ENCODE measurements at regions not wholly inside any gene's neighbourhood (a gene's known extent, or its start where the extent isn't known, plus 50 kb on each side); places are given as distances from the start of the nearest gene placed in this dataset.

GRCh38 chr12:28027328-28027727 lies 54.8 kb upstream of the PTHLH start:
- H3K4me3 ChIP-seq: no peak overlapping the region
- no peak for DNase-seq
- no peaks in the 10 kb centered on the region for H3K27me3 ChIP-seq
- TF ChIP-seq, protein P1, sequence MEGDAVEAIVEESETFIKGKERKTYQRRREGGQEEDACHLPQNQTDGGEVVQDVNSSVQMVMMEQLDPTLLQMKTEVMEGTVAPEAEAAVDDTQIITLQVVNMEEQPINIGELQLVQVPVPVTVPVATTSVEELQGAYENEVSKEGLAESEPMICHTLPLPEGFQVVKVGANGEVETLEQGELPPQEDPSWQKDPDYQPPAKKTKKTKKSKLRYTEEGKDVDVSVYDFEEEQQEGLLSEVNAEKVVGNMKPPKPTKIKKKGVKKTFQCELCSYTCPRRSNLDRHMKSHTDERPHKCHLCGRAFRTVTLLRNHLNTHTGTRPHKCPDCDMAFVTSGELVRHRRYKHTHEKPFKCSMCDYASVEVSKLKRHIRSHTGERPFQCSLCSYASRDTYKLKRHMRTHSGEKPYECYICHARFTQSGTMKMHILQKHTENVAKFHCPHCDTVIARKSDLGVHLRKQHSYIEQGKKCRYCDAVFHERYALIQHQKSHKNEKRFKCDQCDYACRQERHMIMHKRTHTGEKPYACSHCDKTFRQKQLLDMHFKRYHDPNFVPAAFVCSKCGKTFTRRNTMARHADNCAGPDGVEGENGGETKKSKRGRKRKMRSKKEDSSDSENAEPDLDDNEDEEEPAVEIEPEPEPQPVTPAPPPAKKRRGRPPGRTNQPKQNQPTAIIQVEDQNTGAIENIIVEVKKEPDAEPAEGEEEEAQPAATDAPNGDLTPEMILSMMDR (IDR thresholded peaks at IDR 0.05): no peak
- no peaks in the 10 kb centered on the region for H3K4me1 ChIP-seq
- no peak overlapping the region for H3K27ac ChIP-seq
- no peak for ATAC-seq
- H3K36me3 ChIP-seq: no peaks in the 10 kb centered on the region
- WGBS, 2 donors: 37 to 41% methylated on average over 5 of the region's 5 CpGs
- H3K9me3 ChIP-seq: no peaks in the 10 kb centered on the region
- intact Hi-C loops (cut with DNase I): no loop called here

DNA sequence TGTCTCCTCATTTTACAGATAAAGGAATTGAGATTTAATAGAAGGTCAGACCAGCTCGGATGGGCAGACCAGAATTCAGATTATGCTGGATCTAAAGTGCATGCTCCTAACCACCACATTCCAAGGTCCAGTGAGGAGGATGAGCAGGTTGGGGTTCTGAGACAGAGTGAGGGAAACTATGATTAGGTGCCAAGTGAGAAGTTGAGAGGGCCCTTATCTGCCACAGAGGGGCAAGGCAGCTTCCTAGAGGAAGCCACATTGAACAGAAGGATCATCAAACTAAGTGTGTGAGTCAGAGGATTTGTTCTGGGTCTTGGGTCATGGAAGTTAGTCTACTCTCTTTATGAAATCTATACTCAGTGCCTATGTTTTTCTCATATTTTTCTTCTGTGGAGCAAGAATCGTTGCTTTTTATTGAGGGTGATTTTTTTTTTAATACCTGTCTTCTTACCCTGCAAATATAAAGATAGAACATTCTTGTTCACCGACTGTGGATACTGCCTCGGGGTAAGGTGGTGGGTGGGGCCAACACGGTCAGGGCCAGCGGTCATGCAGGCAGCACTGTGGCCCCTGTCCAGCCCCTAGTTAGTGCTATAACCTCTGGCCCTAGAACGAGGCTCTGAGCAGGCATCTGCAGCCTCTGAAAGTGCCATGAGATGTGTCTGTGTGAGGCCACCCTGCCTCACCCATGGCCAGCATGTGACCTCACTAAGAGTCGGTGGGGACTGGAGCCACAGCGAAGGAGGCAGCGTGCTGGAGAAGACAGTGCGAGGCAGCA lies 55.6 kb upstream of the PTHLH start:
- intact Hi-C loops (cut with DNase I): no loop called here
- H3K9me3 ChIP-seq: no peaks in the 10 kb centered on the region
- no peak overlapping the region for H3K4me3 ChIP-seq
- WGBS, 2 donors: 88 to 90% methylated on average over 11 of the region's 11 CpGs
- no peak for DNase-seq
- H3K36me3 ChIP-seq: no peaks in the 10 kb centered on the region
- no peaks in the 10 kb centered on the region for H3K27me3 ChIP-seq
- H3K27ac ChIP-seq: no peak overlapping the region
- no peaks in the 10 kb centered on the region for H3K4me1 ChIP-seq
- TF ChIP-seq, protein P1 (IDR thresholded peaks at IDR 0.05): no peak
- no peak for ATAC-seq

DNA sequence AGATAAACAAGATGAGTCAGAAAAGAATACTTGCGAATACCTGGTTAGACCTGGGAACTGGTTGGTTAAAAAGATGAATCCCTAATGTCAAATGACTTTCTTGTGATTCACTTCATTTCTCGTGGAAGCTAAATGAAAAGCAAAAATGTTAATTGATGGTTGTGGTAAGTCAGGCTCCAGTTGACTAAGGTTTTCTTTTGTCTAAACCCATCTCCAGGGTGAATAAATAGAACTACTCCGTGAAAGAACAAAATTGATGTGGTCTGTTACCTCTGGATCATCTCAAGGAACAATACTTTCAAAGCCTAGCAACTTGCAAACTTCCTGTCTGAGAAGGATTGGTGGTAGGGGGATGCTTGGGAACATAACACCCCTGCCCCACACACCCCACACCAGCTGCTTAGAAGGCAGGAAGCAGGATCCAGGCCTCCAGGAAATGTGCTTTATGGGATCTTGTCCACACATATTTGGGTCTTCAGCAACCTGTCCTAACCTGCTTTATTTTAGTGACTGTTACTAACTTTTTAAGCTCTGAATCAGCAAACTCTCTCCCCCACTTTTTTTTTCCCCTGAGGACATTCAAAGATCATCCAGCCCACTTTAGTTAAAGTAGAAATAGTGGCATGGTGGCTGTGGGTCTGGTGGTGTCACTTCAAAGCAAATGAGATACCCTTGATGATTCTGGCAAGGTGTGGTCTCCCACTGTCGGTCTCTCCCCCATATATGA lies 60.4 kb upstream of the PTHLH start:
- no peaks in the 10 kb centered on the region for H3K27me3 ChIP-seq

DNA sequence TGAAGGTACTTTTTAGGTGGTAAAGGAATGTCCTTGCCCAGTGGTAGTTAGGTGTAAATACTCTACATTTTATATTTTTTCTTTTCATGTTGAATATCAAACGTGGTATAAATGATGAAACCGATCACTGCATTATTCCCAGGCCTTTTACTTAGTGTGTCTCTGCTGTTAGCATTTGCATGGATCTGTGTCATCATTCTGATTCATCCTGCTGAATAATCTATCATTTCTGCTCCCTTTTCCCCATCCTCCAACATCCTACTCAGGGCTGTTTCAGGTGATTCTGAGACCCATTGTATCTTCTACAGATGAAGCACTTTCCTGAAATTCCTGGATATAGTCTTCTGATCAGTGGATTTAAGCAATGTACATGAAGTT lies 61.0 kb upstream of the PTHLH start:
- Histone ChIP-seq H3K27ac (no peak overlapping the region), H3K4me3 (no peak overlapping the region), H3K4me1 (no peaks in the 10 kb centered on the region), H3K9me3 (no peaks in the 10 kb centered on the region), H3K36me3 (no peaks in the 10 kb centered on the region), H3K27me3 (no peaks in the 10 kb centered on the region)
- TF ChIP-seq, protein P1 (IDR thresholded peaks at IDR 0.05): no peak
- intact Hi-C loops (cut with DNase I): no loop called here
- ATAC-seq (no peak), DNase-seq (no peak)
- 89 to 92% methylated on average over 2 of the region's 2 CpGs for WGBS, 2 donors

More for the DNA sequence above, 60.4 kb upstream of the PTHLH start:
- TF ChIP-seq, protein P1 (IDR thresholded peaks at IDR 0.05): no peak
- DNase-seq: no peak
- no peaks in the 10 kb centered on the region for H3K36me3 ChIP-seq
- H3K27ac ChIP-seq: no peak overlapping the region
- H3K4me3 ChIP-seq: no peak overlapping the region
- H3K9me3 ChIP-seq: no peaks in the 10 kb centered on the region
- ATAC-seq: no peak
- 78 to 79% methylated on average over 4 of the region's 4 CpGs for WGBS, 2 donors
- H3K4me1 ChIP-seq: no peaks in the 10 kb centered on the region
- intact Hi-C loops (cut with DNase I): no loop called here
